Osteoblast (primary cell): ENCODE measurements at regions not wholly inside any gene's neighbourhood (a gene's known extent, or its start where the extent isn't known, plus 50 kb on each side); places are given as distances from the start of the nearest gene placed in this dataset.

Experiments
- DNase-seq: peaks from one replicate; pipeline ENCODE4 v3.0.0; 2011; ENCODE audit warnings: low spot score, mixed read lengths; ENCODE audit not compliant: insufficient read length; ENCODE audit errors: missing footprints
- H2AFZ ChIP-seq: 2 replicates; pipeline ENCODE4 v1.6.0; 2011; ENCODE audit warnings: mild to moderate bottlenecking, low read length
- H3K27ac ChIP-seq: 2 replicates; pipeline ENCODE4 v1.5.1; 2011; ENCODE audit warnings: mild to moderate bottlenecking, low read depth, low read length, moderate library complexity
- H3K27me3 ChIP-seq: 2 replicates; pipeline ENCODE4 v1.6.0; 2012; ENCODE audit warnings: mild to moderate bottlenecking, control low read depth, inconsistent platforms, low read length, moderate library complexity; ENCODE audit not compliant: insufficient read depth
- H3K36me3 ChIP-seq: 2 replicates; pipeline ENCODE4 v1.5.1; 2011; ENCODE audit warnings: mild to moderate bottlenecking, low read length, control low read depth, moderate library complexity; ENCODE audit not compliant: insufficient read depth
- H3K4me1 ChIP-seq: 2 replicates; pipeline ENCODE4 v1.5.1; 2011; ENCODE audit warnings: mild to moderate bottlenecking, low read length, control low read depth, moderate library complexity; ENCODE audit not compliant: insufficient read depth
- H3K4me2 ChIP-seq: 2 replicates; pipeline ENCODE4 v1.6.0; 2011; ENCODE audit warnings: mild to moderate bottlenecking, low read length; ENCODE audit not compliant: insufficient read depth
- H3K4me3 ChIP-seq: fragments of 200-600 bp; sonication (generic); 3 replicates; pipeline ENCODE4 v1.5.1; 2012; ENCODE audit warnings: mild to moderate bottlenecking, low read length, inconsistent platforms; ENCODE audit not compliant: insufficient read depth
- H3K79me2 ChIP-seq: 2 replicates; pipeline ENCODE4 v1.6.0; 2012; ENCODE audit warnings: mild to moderate bottlenecking, low read length, control low read depth, inconsistent platforms; ENCODE audit not compliant: insufficient read depth
- H3K9me3 ChIP-seq: 2 replicates; pipeline ENCODE4 v1.5.1; 2011; ENCODE audit warnings: low read depth, low read length, control low read depth
- H4K20me1 ChIP-seq: 2 replicates; pipeline ENCODE4 v1.6.0; 2012; ENCODE audit warnings: mild to moderate bottlenecking, low read length, control low read depth; ENCODE audit not compliant: insufficient read depth
- CTCF ChIP-seq: IDR thresholded peaks from 2 replicates; pipeline ENCODE4 v1.5.1; 2011; ENCODE audit warnings: mild to moderate bottlenecking, low read depth, low read length, moderate library complexity; ENCODE audit errors: extremely low read depth

GRCh38 chr4:149956678-149957077 lies 121.6 kb upstream of the DCLK2 start:
- H3K9me3 ChIP-seq, result no peaks in the 10 kb centered on the region
- H3K4me2 ChIP-seq, result no peak overlapping the region
- no peak overlapping the region for H2AFZ ChIP-seq
- no peak overlapping the region for H3K4me3 ChIP-seq
- DNase-seq, result no peak
- H3K36me3 ChIP-seq, result no peaks in the 10 kb centered on the region
- peaks cover 5% of the 10 kb centered on the region for H3K27me3 ChIP-seq
- H3K27ac ChIP-seq, result no peak overlapping the region
- no peaks in the 10 kb centered on the region for H3K79me2 ChIP-seq
- peaks cover 2% of the 10 kb centered on the region for H3K4me1 ChIP-seq
- H4K20me1 ChIP-seq, result no peaks in the 10 kb centered on the region
- TF ChIP-seq CTCF, result no peak

GRCh38 chr4:149961876-149962597 lies 116.2 kb upstream of the DCLK2 start:
- peaks cover 5% of the 10 kb centered on the region for H3K27me3 ChIP-seq
- H3K9me3 ChIP-seq, result no peaks in the 10 kb centered on the region
- no peaks in the 10 kb centered on the region for H3K36me3 ChIP-seq
- H2AFZ ChIP-seq, result no peak overlapping the region
- H3K4me3 ChIP-seq, result no peak overlapping the region
- no peak for TF ChIP-seq CTCF
- H3K27ac ChIP-seq, result no peak overlapping the region
- no peak overlapping the region for H3K4me2 ChIP-seq
- H3K79me2 ChIP-seq, result no peaks in the 10 kb centered on the region
- H4K20me1 ChIP-seq, result no peaks in the 10 kb centered on the region
- DNase-seq, result no peak
- peaks cover 10% of the 10 kb centered on the region for H3K4me1 ChIP-seq

GRCh38 chr4:149964001-149964796 lies 114.0 kb upstream of the DCLK2 start:
- TF ChIP-seq CTCF, result no peak
- peak; percentile 36 for DNase-seq
- Histone ChIP-seq H3K27me3 (no peaks in the 10 kb centered on the region), H3K4me3 (no peak overlapping the region), H3K79me2 (no peaks in the 10 kb centered on the region), H3K4me2 (no peak overlapping the region), H3K4me1 (peaks cover 10% of the 10 kb centered on the region), H3K9me3 (no peaks in the 10 kb centered on the region), H2AFZ (no peak overlapping the region), H3K27ac (no peak overlapping the region), H4K20me1 (no peaks in the 10 kb centered on the region), H3K36me3 (no peaks in the 10 kb centered on the region)

- Histone ChIP-seq H3K27me3 (no peaks in the 10 kb centered on the region), H2AFZ (no peak overlapping the region), H3K4me3 (no peak overlapping the region), H3K9me3 (no peaks in the 10 kb centered on the region), H4K20me1 (no peaks in the 10 kb centered on the region), H3K79me2 (no peaks in the 10 kb centered on the region), H3K4me2 (no peak overlapping the region), H3K4me1 (peaks cover 10% of the 10 kb centered on the region), H3K36me3 (no peaks in the 10 kb centered on the region), H3K27ac (no peak overlapping the region)
- TF ChIP-seq CTCF, result no peak
- DNase-seq, result no peak
Measured at GRCh38 chr4:149965206-149965605, 113.0 kb upstream of the DCLK2 start.
